Muscle layer of colon (tissue), 2 donors: ENCODE measurements at regions not wholly inside any gene's neighbourhood (a gene's known extent, or its start where the extent isn't known, plus 50 kb on each side); places are given as distances from the start of the nearest gene placed in this dataset.

ENCODE experiments used
- H3K27ac ChIP-seq: one replicate; pipeline ENCODE4 v1.7.0; 2013; ENCODE audit warnings: low read depth, mild to moderate bottlenecking, low read length, moderate library complexity
- H3K27me3 ChIP-seq, 2 donors: one replicate each; pipeline ENCODE4 v1.7.0; 2013; ENCODE audit warnings: low read length in 2 of 2, mild to moderate bottlenecking in 2 of 2; ENCODE audit not compliant: insufficient read depth in 2 of 2, control insufficient read depth in 1 of 2
- H3K36me3 ChIP-seq: one replicate; pipeline ENCODE4 v1.7.0; 2013; ENCODE audit warnings: mild to moderate bottlenecking, low read length; ENCODE audit not compliant: insufficient read depth
- H3K4me1 ChIP-seq: one replicate; pipeline ENCODE4 v1.7.0; 2013; ENCODE audit warnings: mild to moderate bottlenecking, low read length; ENCODE audit not compliant: insufficient read depth
- H3K4me3 ChIP-seq, 2 donors: one replicate each; pipeline ENCODE4 v1.7.0; 2013; ENCODE audit warnings: low read length in 2 of 2, low read depth in 1 of 2, mild to moderate bottlenecking in 1 of 2, moderate library complexity in 1 of 2
- H3K9ac ChIP-seq: one replicate; pipeline ENCODE4 v1.7.0; 2013; ENCODE audit warnings: low read length
- H3K9me3 ChIP-seq: one replicate; pipeline ENCODE4 v1.7.0; 2013; ENCODE audit warnings: mild to moderate bottlenecking, low read length
- donor health status: abdominal sarcoma.
- donor health status: Adenocarcinoma of cecum.

GRCh38 chr2:7452110-7452876 lies 535.1 kb downstream of the RNF144A start:
- no peaks in the 10 kb centered on the region for H3K27me3 ChIP-seq
- no peaks in the 10 kb centered on the region for H3K9me3 ChIP-seq
- no peak overlapping the region for H3K27ac ChIP-seq

GRCh38 chr2:7454592-7454991 lies 537.4 kb downstream of the RNF144A start:
- Histone ChIP-seq H3K9ac (no peak overlapping the region), H3K27ac (no peak overlapping the region), H3K4me1 (no peaks in the 10 kb centered on the region), H3K9me3 (no peaks in the 10 kb centered on the region), H3K36me3 (no peaks in the 10 kb centered on the region), H3K4me3 (no peak overlapping the region), H3K27me3 (no peaks in the 10 kb centered on the region)

More at GRCh38 chr2:7452110-7452876, 535.1 kb downstream of the RNF144A start:
- Histone ChIP-seq H3K4me3 (no peak overlapping the region), H3K36me3 (no peaks in the 10 kb centered on the region), H3K4me1 (no peaks in the 10 kb centered on the region), H3K9ac (no peak overlapping the region)

GRCh38 chr2:7456762-7457161 lies 539.5 kb downstream of the RNF144A start:
- H3K4me3 ChIP-seq: no peak overlapping the region
- no peaks in the 10 kb centered on the region for H3K9me3 ChIP-seq
- no peak overlapping the region for H3K9ac ChIP-seq
- no peaks in the 10 kb centered on the region for H3K27me3 ChIP-seq
- H3K36me3 ChIP-seq: no peaks in the 10 kb centered on the region
- no peak overlapping the region for H3K27ac ChIP-seq
- H3K4me1 ChIP-seq: no peaks in the 10 kb centered on the region

DNA sequence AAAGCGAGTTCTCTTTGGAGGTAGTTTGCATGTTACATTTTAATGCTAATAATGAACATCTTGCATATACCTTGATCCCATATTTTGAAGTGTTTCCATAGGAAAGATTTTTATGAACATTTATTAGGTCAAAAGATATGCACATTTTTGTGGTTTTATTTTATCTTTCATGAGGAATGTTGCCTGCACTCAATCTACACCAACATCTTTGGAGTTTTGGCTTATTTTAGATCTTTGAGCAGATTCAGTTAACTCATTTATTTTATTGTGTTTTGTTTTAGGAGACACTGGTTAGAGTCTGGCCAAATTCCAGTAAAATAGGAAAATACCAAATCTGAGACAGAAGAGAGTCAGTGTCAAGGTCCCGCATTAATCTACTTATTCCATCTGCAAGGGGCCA lies 540.9 kb downstream of the RNF144A start:
- no peak overlapping the region for H3K9ac ChIP-seq
- no peak overlapping the region for H3K27ac ChIP-seq
- no peaks in the 10 kb centered on the region for H3K4me1 ChIP-seq
- H3K9me3 ChIP-seq: no peaks in the 10 kb centered on the region
- H3K4me3 ChIP-seq: no peak overlapping the region
- H3K36me3 ChIP-seq: no peaks in the 10 kb centered on the region
- no peaks in the 10 kb centered on the region for H3K27me3 ChIP-seq

DNA sequence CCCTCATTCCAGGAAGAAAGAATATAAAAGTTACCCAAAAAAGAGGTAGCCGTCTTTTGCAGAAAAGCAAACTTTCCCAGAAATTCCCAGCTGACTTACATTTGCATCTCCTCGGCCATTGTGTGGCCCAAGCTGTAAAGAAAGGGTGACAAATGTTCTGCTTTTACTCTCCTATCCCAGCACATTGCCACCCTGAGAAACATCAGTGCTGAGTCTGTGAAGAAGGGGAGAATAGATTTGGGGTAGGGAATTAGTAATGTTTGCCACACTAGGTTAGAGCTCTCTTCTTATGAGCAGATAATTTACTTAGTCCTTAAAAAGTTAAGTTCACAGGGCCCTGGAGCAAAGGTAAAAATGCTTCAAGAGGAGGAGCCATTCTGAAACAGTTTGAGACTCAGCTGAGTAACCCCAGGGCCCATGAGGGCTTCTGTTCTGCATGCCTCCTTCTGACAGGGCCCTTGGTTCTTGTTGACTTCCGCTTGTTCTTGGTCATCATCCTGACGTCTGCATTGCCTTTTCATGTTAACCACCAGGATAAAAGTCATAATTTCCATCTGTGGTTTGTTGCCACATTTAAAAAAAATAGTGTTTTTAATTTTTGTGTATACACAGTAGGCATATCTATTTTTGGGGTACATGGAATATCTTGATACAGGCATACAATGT lies 550.7 kb downstream of the RNF144A start:
- Histone ChIP-seq H3K36me3 (no peaks in the 10 kb centered on the region), H3K9ac (no peak overlapping the region), H3K4me3 (no peak overlapping the region), H3K27me3 (no peaks in the 10 kb centered on the region), H3K4me1 (no peaks in the 10 kb centered on the region), H3K27ac (no peak overlapping the region), H3K9me3 (no peaks in the 10 kb centered on the region)

DNA sequence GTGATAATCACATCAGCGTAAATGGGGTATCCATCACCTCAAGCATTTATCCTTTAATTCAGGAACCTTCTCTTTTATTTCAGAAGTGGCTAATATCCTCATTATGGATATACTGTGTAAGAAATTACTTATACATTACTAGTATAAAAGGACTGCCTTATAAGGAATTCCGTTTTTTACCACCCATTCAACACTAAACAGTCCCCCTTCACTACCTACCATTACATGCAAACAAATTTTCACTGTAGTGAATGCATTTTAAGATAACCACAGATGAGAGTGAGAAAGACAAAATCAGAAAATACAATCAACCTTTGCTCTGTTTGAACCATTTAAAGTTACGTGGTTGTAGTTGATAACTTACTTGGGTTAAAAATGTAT lies 551.2 kb downstream of the RNF144A start:
- no peaks in the 10 kb centered on the region for H3K27me3 ChIP-seq
- H3K4me1 ChIP-seq: no peaks in the 10 kb centered on the region
- H3K36me3 ChIP-seq: no peaks in the 10 kb centered on the region
- no peak overlapping the region for H3K27ac ChIP-seq
- H3K9me3 ChIP-seq: no peaks in the 10 kb centered on the region
- no peak overlapping the region for H3K4me3 ChIP-seq
- H3K9ac ChIP-seq: no peak overlapping the region

GRCh38 chr2:7468955-7469354 lies 551.7 kb downstream of the RNF144A start:
- Histone ChIP-seq H3K27ac (no peak overlapping the region), H3K36me3 (no peaks in the 10 kb centered on the region), H3K9ac (no peak overlapping the region), H3K4me3 (no peak overlapping the region), H3K27me3 (no peaks in the 10 kb centered on the region), H3K9me3 (no peaks in the 10 kb centered on the region), H3K4me1 (no peaks in the 10 kb centered on the region)

DNA sequence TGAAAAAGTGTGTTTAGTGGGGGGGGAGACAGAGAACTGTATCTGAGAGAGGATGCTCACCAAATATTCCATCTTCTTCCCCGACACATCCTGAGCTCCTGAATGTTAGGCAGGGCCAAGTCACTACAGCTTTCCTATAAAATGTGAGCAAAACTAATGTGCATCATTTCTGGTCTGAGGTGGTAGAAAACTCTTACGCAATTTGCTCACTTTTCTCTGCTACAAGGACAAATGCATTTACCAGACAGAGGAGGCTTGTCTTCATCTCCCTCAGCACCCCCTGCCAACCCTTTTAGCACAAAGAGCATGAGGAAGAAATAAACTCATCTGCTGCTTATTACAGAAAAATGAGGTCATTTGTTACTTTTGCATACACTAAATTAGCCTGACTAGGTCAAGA lies 554.0 kb downstream of the RNF144A start:
- Histone ChIP-seq H3K27me3 (no peaks in the 10 kb centered on the region), H3K36me3 (no peaks in the 10 kb centered on the region), H3K9ac (no peak overlapping the region), H3K4me3 (no peak overlapping the region), H3K4me1 (no peaks in the 10 kb centered on the region), H3K9me3 (no peaks in the 10 kb centered on the region), H3K27ac (no peak overlapping the region)

- Histone ChIP-seq H3K27me3 (no peaks in the 10 kb centered on the region), H3K9ac (no peak overlapping the region), H3K36me3 (no peaks in the 10 kb centered on the region), H3K4me1 (no peaks in the 10 kb centered on the region), H3K9me3 (no peaks in the 10 kb centered on the region), H3K4me3 (no peak overlapping the region), H3K27ac (no peak overlapping the region)
Measured at GRCh38 chr2:7472465-7472864, 555.3 kb downstream of the RNF144A start.

GRCh38 chr2:7473135-7473771 lies 556.0 kb downstream of the RNF144A start:
- Histone ChIP-seq H3K4me3 (no peak overlapping the region), H3K9ac (no peak overlapping the region), H3K27me3 (no peaks in the 10 kb centered on the region), H3K9me3 (no peaks in the 10 kb centered on the region), H3K36me3 (no peaks in the 10 kb centered on the region), H3K4me1 (no peaks in the 10 kb centered on the region), H3K27ac (no peak overlapping the region)

DNA sequence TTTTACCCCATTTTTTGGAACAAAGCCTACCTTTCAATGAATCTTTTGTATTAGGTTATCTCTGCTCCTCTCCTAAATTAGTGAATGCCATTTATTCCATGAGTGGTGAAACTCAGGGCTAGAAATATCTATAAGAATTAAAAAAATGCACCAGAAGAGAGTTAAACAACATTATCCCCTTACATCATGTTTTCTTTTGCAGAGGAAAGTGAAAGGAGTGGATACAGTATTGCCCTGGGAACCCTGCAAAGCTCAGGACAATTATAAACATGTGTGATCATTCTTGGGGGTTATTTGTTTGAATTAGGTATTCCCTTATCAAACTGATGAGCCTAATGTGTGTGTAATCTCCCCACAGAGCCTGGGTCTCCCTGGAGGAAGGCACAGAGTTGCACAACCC lies 559.2 kb downstream of the RNF144A start:
- no peak overlapping the region for H3K27ac ChIP-seq
- H3K9me3 ChIP-seq: no peaks in the 10 kb centered on the region
- no peak overlapping the region for H3K9ac ChIP-seq
- no peaks in the 10 kb centered on the region for H3K36me3 ChIP-seq
- H3K27me3 ChIP-seq: no peaks in the 10 kb centered on the region
- no peaks in the 10 kb centered on the region for H3K4me1 ChIP-seq
- no peak overlapping the region for H3K4me3 ChIP-seq
